ENCODE measurements at regions not wholly inside any gene's neighbourhood (a gene's known extent, or its start where the extent isn't known, plus 50 kb on each side); places are given as distances from the start of the nearest gene placed in this dataset.

- Mint-ChIP-seq H3K9me3 (ENCODE audit: unreplicated experiment) (no peaks in the 10 kb centered on the region), H3K4me1 (ENCODE audit: unreplicated experiment) (peaks cover 6% of the 10 kb centered on the region), H3K36me3 (ENCODE audit: low read depth, unreplicated experiment) (no peaks in the 10 kb centered on the region), H3K4me3 (ENCODE audit: unreplicated experiment) (no peak overlapping the region), H3K27ac (ENCODE audit: unreplicated experiment) (no peak overlapping the region), H3K27me3 (ENCODE audit: unreplicated experiment) (peaks cover 4% of the 10 kb centered on the region)
- DNase-seq (ENCODE audit: low spot score): no peak
- no peak for TF ChIP-seq CTCF (IDR thresholded peaks at IDR 0.05; ENCODE audit: unreplicated experiment)
Observed at GRCh38 chr11:128215238-128215882, 372.0 kb downstream of the ETS1 start.

- H3K9me3 Mint-ChIP-seq (ENCODE audit: unreplicated experiment): no peaks in the 10 kb centered on the region
Observed at GRCh38 chr11:128214263-128214662, 373.1 kb downstream of the ETS1 start.

GRCh38 chr11:128213461-128213860 is 373.9 kb downstream of the ETS1 start:
- no peak overlapping the region for H3K4me3 Mint-ChIP-seq (ENCODE audit: unreplicated experiment)

More at GRCh38 chr11:128214263-128214662, 373.1 kb downstream of the ETS1 start:
- Mint-ChIP-seq H3K4me1 (ENCODE audit: unreplicated experiment) (peaks cover 4% of the 10 kb centered on the region), H3K27me3 (ENCODE audit: unreplicated experiment) (peaks cover 4% of the 10 kb centered on the region), H3K27ac (ENCODE audit: unreplicated experiment) (no peak overlapping the region), H3K36me3 (ENCODE audit: low read depth, unreplicated experiment) (no peaks in the 10 kb centered on the region), H3K4me3 (ENCODE audit: unreplicated experiment) (no peak overlapping the region)
- no peak for DNase-seq (ENCODE audit: low spot score)
- no peak for TF ChIP-seq CTCF (IDR thresholded peaks at IDR 0.05; ENCODE audit: unreplicated experiment)

GRCh38 chr11:128212324-128212723 is 375.0 kb downstream of the ETS1 start:
- H3K4me3 Mint-ChIP-seq (ENCODE audit: unreplicated experiment): no peak overlapping the region
- H3K36me3 Mint-ChIP-seq (ENCODE audit: low read depth, unreplicated experiment): no peaks in the 10 kb centered on the region
- no peak for TF ChIP-seq CTCF (IDR thresholded peaks at IDR 0.05; ENCODE audit: unreplicated experiment)
- H3K27ac Mint-ChIP-seq (ENCODE audit: unreplicated experiment): no peak overlapping the region
- H3K9me3 Mint-ChIP-seq (ENCODE audit: unreplicated experiment): no peaks in the 10 kb centered on the region
- peaks cover 3% of the 10 kb centered on the region for H3K4me1 Mint-ChIP-seq (ENCODE audit: unreplicated experiment)
- DNase-seq (ENCODE audit: low spot score): no peak
- peaks cover 4% of the 10 kb centered on the region for H3K27me3 Mint-ChIP-seq (ENCODE audit: unreplicated experiment)

More at GRCh38 chr11:128213461-128213860, 373.9 kb downstream of the ETS1 start:
- no peak for TF ChIP-seq CTCF (IDR thresholded peaks at IDR 0.05; ENCODE audit: unreplicated experiment)
- Mint-ChIP-seq H3K9me3 (ENCODE audit: unreplicated experiment) (no peaks in the 10 kb centered on the region), H3K27ac (ENCODE audit: unreplicated experiment) (no peak overlapping the region), H3K27me3 (ENCODE audit: unreplicated experiment) (peaks cover 4% of the 10 kb centered on the region), H3K36me3 (ENCODE audit: low read depth, unreplicated experiment) (no peaks in the 10 kb centered on the region), H3K4me1 (ENCODE audit: unreplicated experiment) (peaks cover 3% of the 10 kb centered on the region)
- no peak for DNase-seq (ENCODE audit: low spot score)

- no peaks in the 10 kb centered on the region for H3K36me3 Mint-ChIP-seq (ENCODE audit: low read depth, unreplicated experiment)
- DNase-seq (ENCODE audit: low spot score): no peak
- no peaks in the 10 kb centered on the region for H3K9me3 Mint-ChIP-seq (ENCODE audit: unreplicated experiment)
- peaks cover 2% of the 10 kb centered on the region for H3K27me3 Mint-ChIP-seq (ENCODE audit: unreplicated experiment)
- H3K4me1 Mint-ChIP-seq (ENCODE audit: unreplicated experiment): peaks cover 3% of the 10 kb centered on the region
- H3K4me3 Mint-ChIP-seq (ENCODE audit: unreplicated experiment): no peak overlapping the region
- no peak for TF ChIP-seq CTCF (IDR thresholded peaks at IDR 0.05; ENCODE audit: unreplicated experiment)
- no peak overlapping the region for H3K27ac Mint-ChIP-seq (ENCODE audit: unreplicated experiment)
Observed at GRCh38 chr11:128210148-128210940, 377.0 kb downstream of the ETS1 start.
